ENCODE measurements at regions not wholly inside any gene's neighbourhood (a gene's known extent, or its start where the extent isn't known, plus 50 kb on each side); places are given as distances from the start of the nearest gene placed in this dataset.

DNA sequence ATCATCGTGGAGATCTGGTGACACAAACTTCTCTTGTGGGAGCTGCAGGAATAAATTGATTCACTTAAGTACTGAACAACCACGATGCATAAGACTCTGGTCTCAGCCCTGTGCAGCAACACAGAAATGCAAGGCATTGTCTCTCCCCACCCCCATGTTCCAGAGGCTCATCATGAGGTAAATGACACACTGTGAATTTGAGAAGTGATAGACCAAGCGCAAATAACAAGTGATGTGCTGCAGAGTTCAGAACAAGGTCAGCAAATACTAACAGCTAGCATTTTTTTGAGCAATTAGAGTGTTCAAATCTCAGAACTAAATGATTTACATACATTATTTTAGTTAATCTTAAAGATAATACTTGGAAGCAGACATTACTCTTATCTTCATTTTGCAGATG is 223.7 kb downstream of the SEC16B start:
- TF ChIP-seq, protein P1, sequence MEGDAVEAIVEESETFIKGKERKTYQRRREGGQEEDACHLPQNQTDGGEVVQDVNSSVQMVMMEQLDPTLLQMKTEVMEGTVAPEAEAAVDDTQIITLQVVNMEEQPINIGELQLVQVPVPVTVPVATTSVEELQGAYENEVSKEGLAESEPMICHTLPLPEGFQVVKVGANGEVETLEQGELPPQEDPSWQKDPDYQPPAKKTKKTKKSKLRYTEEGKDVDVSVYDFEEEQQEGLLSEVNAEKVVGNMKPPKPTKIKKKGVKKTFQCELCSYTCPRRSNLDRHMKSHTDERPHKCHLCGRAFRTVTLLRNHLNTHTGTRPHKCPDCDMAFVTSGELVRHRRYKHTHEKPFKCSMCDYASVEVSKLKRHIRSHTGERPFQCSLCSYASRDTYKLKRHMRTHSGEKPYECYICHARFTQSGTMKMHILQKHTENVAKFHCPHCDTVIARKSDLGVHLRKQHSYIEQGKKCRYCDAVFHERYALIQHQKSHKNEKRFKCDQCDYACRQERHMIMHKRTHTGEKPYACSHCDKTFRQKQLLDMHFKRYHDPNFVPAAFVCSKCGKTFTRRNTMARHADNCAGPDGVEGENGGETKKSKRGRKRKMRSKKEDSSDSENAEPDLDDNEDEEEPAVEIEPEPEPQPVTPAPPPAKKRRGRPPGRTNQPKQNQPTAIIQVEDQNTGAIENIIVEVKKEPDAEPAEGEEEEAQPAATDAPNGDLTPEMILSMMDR (IDR thresholded peaks at IDR 0.05), result no peak
- TF ChIP-seq SIN3A (IDR thresholded peaks at IDR 0.05; ENCODE audit: borderline replicate concordance, insufficient read depth, low read depth, low read length) (no peak), POLR2AphosphoS5 (IDR thresholded peaks at IDR 0.05; ENCODE audit: low read depth, low read length) (no peak), TCF7L2 (IDR thresholded peaks at IDR 0.05; ENCODE audit: low read depth, low read length) (no peak)
- TF ChIP-seq, protein P2, sequence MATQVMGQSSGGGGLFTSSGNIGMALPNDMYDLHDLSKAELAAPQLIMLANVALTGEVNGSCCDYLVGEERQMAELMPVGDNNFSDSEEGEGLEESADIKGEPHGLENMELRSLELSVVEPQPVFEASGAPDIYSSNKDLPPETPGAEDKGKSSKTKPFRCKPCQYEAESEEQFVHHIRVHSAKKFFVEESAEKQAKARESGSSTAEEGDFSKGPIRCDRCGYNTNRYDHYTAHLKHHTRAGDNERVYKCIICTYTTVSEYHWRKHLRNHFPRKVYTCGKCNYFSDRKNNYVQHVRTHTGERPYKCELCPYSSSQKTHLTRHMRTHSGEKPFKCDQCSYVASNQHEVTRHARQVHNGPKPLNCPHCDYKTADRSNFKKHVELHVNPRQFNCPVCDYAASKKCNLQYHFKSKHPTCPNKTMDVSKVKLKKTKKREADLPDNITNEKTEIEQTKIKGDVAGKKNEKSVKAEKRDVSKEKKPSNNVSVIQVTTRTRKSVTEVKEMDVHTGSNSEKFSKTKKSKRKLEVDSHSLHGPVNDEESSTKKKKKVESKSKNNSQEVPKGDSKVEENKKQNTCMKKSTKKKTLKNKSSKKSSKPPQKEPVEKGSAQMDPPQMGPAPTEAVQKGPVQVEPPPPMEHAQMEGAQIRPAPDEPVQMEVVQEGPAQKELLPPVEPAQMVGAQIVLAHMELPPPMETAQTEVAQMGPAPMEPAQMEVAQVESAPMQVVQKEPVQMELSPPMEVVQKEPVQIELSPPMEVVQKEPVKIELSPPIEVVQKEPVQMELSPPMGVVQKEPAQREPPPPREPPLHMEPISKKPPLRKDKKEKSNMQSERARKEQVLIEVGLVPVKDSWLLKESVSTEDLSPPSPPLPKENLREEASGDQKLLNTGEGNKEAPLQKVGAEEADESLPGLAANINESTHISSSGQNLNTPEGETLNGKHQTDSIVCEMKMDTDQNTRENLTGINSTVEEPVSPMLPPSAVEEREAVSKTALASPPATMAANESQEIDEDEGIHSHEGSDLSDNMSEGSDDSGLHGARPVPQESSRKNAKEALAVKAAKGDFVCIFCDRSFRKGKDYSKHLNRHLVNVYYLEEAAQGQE (IDR thresholded peaks at IDR 0.05; ENCODE audit: insufficient read depth in 1 of 2, low read depth in 2 of 2, low read length in 1 of 2), result no peak

All from Panc1 (cell line).